ENCODE measurements at regions not wholly inside any gene's neighbourhood (a gene's known extent, or its start where the extent isn't known, plus 50 kb on each side); places are given as distances from the start of the nearest gene placed in this dataset.
A peak's percentile ranks its signal among the peaks of the same experiment; 100 is the strongest.
"Not testable (repeated sequence)": the region's sequence is repeated elsewhere in the genome, so short reads cannot be mapped to it uniquely, and the experiment has no call there.

DNA sequence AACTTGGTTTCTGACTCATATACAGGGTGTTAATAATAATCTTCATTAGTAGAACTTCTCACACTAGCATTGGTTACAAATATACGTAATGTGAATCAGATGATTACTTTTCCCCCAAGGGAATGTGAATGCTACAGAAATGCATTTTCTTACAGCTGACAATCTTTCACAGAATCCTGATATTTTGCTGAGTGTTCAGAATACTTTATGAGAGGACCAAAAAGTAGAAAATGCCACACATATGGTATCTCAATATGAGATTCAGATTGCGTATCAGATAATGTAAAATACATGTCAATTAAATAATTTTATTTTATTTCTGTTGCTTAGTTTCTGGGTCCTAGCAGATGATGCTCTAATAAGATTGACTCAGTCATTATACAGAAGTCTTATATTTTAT lies 979.9 kb upstream of the GBE1 start:
- no peak for DNase-seq

DNA sequence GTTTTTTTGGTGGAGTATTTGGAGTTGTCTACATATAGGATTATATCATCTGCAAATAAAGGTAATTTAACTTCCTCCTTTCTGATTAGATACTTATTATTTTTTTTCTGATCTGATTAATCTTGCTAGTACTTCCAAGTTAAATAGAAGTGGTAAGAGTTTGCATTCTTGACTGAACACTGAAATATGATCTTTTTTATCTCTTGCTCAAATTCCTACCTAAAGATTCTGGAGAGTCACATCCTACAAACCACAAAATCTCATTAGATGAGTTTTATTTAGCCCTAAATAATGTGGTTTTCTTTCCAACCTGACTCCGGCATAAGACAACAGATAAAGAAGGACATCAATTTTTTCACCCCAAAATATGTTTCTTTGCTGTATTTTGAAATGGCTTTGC lies 977.9 kb upstream of the GBE1 start:
- DNase-seq: no peak

DNA sequence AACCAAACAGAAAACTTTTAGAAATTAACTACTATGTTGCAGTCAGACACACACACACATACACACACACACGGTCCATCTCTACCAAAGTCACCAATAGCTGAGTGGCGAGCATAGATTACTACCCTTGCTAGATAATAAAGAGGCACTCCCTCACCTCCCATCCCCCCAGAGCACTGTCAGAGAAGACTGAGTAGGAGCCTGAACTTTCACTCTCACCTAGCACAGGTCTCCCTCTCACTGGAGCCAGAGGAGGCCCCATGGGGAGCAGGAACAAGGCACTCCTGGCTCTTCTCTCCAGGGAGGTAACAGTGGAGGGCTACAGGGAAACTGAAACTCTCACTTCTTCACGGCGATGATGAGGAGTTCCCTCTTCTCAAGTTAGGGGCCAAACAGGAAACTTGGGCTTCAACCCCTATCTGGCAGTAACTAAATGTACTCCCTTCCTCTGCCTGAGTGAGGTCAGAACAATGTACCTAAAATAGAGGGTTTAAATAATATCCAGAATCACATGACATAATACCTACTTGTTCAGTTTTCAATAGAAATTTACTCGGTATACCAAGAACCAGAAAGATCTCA lies 975.3 kb upstream of the GBE1 start:
- no peak for DNase-seq

DNA sequence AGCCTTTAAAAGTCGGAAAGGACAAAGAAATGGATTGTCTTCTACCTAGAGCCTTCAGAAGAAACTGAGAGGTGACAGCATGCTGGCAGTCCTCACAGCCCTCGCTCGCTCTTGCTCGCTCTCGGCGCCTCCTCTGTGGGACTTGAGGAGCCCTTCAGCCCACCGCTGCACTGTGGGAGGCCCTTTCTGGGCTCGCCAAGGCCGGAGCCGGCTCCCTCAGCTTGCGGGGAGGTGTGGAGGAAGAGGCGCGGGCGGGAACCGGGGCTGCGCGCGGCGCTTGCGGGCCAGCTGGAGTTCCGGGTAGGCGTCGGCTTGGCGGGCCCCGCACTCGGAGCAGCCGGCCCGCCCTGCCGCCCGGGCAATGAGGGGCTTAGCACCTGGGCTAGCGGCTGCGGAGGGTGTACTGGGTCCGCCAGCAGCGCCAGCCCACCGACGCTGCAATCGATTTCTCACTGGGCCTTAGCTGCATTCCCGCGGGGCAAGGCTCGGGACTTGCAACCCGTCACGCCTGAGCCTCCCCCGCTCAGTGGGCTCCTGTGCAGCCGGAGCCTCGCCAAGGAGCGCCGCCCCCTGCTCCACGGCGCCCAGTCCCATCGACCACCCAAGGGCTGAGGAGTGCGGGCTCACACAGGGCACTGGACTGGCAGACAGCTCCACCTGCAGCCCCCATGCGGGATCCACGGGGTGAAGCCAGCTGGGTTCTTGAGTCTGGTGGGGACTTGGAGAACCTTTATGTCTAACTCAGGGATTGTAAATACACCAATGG lies 953.8 kb upstream of the GBE1 start:
- no peak for DNase-seq

- DNase-seq: no peak
Observed at GRCh38 chr3:82707035-82707434, 945.6 kb upstream of the GBE1 start.

GRCh38 chr3:82685761-82686160 lies 924.3 kb upstream of the GBE1 start:
- no peak for DNase-seq

DNA sequence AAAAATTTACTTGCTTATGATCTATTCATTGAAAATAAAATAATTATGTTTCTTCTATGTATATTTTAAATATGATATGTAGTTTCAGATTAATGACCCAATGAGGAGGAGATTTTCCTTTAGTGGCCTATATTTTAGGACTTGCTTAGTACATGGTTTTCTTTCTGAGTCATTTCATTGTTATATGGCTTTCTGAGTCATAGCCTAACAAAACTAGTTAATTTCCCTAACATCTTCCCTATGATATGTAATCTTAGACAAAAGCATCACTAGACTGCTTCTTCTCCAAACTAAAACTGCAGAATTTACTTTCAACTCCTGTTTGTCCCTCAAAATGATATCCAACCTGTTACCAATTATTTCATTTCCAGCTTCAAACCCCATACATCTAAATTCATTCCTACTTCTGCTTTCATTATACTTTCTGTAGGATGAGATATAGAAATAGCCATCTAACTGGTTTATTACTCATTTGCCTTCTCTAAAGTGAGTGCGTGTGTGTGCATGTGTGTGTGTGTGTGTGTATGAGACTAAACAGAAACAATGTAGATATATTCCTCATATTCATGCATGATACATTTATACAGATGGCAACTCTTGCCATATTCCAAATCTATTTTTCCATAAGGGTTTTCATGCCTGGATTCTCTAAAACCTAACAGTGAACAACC lies 915.0 kb upstream of the GBE1 start:
- DNase-seq: peak; percentile 9 to 48

DNA sequence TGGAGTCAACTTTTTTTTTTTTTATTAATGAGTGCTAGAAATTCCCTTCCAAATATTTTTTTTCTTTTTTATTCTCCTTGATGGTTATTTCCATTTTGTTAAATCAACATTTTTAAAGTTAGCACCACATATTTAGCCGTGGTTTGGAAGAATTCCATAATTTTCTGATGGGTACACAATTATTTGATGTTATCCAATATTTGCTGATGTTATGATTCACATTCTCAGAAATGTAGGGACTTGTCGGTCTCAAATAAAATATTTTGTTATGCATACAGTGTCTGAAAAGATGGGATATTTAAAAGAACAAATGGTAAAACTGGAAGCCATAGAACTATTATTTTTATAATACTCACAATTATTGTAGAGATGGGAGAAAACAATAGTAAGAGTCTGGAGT lies 911.5 kb upstream of the GBE1 start:
- no peak for DNase-seq

GRCh38 chr3:82671466-82671865 lies 910.0 kb upstream of the GBE1 start:
- DNase-seq: no peak

- no peak for DNase-seq
Observed at GRCh38 chr3:82654708-82655107, 893.3 kb upstream of the GBE1 start.

- DNase-seq: peak in 1 of 2 experiments; percentile 52
Observed at GRCh38 chr3:82643948-82644347, 882.5 kb upstream of the GBE1 start.

DNA sequence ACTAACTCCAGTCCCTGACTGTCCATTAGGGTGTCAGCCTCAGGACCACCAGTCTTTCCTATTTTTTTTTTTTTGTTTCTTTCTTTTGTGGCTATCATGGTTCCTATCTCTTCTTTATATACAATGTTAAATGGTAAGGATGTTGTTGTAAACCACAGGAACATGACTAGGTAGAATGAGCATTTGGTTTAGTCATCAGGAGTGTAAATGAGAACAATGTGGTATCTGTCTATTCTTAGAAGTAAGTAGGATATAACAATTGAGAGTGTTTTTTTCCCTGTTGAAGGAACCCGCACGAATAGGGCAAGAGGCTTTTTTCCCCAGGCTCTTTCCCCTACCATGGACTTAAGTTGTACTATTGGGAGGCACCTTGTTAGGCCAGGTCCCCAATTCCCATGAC lies 880.3 kb upstream of the GBE1 start:
- no peak for DNase-seq

DNA sequence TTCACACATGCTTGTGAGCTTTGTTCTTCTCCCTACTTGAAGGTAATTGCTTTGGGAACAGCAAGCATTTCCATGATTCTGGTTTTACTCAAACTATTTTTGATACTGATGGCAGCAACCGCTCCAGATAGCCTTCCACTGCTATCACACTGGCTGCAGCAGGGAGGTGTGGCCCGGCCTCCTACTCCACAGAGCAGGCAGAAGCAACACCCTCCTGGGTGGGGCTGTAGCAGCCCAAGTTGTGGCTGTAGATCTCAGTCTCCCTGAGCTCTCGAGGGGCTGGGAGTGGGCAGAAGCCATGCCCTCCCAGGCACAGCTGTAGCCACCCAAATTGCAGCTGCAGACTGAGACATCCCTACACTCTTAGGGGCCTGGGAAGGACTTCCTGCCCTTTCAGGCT lies 878.8 kb upstream of the GBE1 start:
- DNase-seq: no peak

GRCh38 chr3:82637574-82637973 lies 876.1 kb upstream of the GBE1 start:
- no peak for DNase-seq

GRCh38 chr3:82636177-82636576 lies 874.7 kb upstream of the GBE1 start:
- DNase-seq: no peak

GRCh38 chr3:82633319-82633718 lies 871.9 kb upstream of the GBE1 start:
- DNase-seq: no peak

DNA sequence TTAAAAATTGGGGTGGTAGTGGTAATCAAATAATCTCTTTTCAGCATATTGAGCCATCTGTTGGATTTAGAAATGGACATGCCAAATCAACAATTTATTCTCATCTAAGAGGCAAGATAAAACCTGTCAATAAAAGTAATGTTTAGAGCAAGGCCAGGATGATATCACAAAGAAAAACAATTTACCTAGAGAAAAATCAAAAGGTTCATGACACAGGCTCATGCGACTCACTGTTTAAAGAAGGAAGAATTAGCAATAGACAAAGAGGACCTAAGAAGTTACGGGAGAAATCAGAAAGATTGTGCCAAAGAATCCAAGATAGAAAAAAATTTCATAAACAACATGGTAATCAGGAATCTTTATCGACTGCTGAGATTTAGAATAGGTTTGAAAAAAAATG lies 868.5 kb upstream of the GBE1 start:
- no peak for DNase-seq

DNA sequence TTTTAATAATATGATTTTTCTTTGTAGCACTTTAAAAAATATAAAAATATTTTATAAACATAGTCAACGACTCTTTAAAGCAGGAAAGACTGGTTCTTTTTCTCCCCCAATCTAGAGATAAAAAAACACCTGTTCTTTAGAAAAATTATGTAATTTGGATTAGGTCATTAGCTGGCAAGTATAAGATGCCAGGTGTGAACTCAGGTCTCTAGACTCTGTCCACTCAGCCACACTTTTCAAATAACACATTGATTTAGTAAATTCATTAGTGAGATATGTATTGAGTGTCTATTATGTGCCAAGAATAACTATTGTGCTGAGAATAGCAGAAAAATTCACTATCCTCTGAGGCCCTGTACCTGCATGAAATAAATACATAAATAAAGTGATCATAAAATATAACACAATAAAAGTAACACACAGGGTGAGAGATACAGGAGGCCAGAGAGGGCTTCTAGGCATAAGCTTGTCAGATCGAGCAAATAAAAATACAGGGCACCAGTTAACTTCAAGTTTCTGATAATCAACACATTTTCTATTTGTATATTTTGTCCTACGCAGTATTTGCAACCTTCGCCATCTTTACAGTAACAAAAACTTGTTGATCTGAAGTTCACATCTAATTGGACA lies 867.1 kb upstream of the GBE1 start:
- no peak for DNase-seq

- no peak for DNase-seq
Observed at GRCh38 chr3:82627733-82628132, 866.3 kb upstream of the GBE1 start.

DNA sequence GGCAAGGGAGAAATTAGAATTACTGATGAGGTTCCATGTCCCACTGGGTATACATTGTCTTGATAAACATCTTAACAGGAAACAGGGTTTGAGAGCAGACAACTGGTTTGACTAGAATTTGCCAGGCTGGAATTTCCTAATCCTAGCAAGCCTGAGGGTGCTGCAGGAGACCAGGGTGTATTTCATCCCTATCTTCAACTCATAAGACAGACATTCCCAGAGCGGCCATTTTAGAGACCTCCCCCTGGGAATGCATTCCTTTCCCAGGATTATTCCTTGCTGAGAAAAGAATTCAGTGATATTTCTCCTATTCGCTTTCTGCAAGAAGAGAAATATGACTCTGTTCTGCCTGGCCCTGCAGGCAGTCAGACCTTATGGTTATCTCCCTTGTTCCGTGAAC lies 859.3 kb upstream of the GBE1 start:
- not testable (repeated sequence) for DNase-seq

DNA sequence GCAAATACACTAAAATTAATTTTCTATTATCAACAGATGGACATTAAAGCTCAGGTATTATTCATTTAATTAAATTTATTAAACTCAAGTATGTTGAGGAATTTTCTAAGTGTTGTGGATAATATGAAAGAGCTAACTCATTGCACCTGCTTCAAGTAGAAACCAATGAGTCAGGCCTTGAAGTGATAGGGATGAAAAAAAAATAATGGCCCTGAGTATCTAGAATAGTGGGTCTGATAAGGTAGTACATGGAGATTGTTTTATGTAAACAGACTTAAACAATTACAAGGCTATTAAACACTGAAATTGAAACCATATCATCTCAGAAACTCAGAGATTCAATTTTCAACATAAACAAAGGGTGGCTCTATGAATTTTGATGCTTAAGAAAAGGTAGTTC lies 857.1 kb upstream of the GBE1 start:
- DNase-seq: no peak

GRCh38 chr3:82610236-82610635 lies 848.8 kb upstream of the GBE1 start:
- no peak for DNase-seq

DNA sequence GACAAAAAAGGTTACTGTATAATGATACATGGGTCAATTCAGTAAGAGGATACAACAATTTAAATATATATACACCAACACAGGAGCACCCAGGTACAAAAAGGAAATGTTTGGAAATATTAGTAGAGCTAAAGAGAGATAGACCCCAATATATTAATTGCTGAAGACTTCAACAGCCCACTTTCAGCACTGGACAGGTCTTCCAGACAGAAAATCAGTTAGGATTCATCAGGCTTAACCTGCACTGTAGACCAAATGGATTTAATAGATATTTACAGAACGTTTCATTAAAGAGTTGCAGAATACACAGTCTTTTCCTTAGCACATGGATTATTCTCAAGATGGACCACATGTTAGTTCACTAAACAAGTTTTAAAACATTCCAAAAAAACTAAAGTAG lies 845.9 kb upstream of the GBE1 start:
- no peak for DNase-seq

DNA sequence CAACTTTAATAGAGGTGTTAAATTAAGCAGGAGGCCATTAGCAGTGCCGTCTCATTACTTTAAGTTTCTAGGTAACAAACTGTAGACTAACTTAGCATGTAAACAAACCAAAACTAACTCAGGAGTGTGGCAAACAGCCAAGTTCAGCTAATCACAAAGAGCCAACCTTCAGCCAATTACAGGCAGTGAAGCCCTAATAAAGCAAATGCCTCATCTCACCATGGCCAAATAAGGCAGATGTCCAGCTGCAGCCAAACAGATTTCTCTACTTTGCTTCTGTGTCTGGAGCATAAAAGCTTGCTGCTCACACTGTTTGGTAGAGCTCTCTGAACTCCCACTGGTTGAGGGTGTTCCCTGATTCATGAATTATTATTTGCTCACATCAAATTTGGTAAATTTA lies 835.4 kb upstream of the GBE1 start:
- no peak for DNase-seq

Measured in NCI-H526 (cell line).